ENCODE measurements at regions not wholly inside any gene's neighbourhood (a gene's known extent, or its start where the extent isn't known, plus 50 kb on each side); places are given as distances from the start of the nearest gene placed in this dataset.
A peak's percentile ranks its signal among the peaks of the same experiment; 100 is the strongest.

GRCh38 chr4:23686169-23686897 is 203.5 kb downstream of the PPARGC1A start:
- no peak for FAIRE-seq
- WGBS, 3 donors = 92 to 98% (median 93%) methylated on average over 3 of the region's 3 CpGs
- no peak overlapping the region for H3K27ac ChIP-seq (ENCODE audit: low read depth in 1 of 3, low read length in 2 of 3)

GRCh38 chr4:23685471-23685870 is 204.4 kb downstream of the PPARGC1A start:
- 72 to 81% (median 79%) methylated on average over 4 of the region's 4 CpGs for WGBS, 3 donors
- Histone ChIP-seq H3K9me3 (ENCODE audit: control insufficient read depth in 2 of 2, insufficient read depth in 1 of 2, low read depth in 1 of 2, low read length in 1 of 2) (peaks cover 0 to 12% of the 10 kb centered on the region in 2 donors), H3K4me3 (ENCODE audit: low read depth in 1 of 3, low read length in 3 of 3) (no peak overlapping the region), H3K27ac (ENCODE audit: low read depth in 1 of 3, low read length in 2 of 3) (no peak overlapping the region), H3K36me3 (ENCODE audit: control insufficient read depth in 3 of 3, insufficient read depth in 2 of 3, low read depth in 1 of 3, low read length in 3 of 3) (no peaks in the 10 kb centered on the region), H3K27me3 (ENCODE audit: control insufficient read depth in 3 of 3, insufficient read depth in 3 of 3, low read length in 3 of 3) (no peaks in the 10 kb centered on the region), H3K4me1 (ENCODE audit: control insufficient read depth in 3 of 3, insufficient read depth in 2 of 3, low read depth in 1 of 3, low read length in 2 of 3) (no peaks in the 10 kb centered on the region)
- FAIRE-seq (no peak), DNase-seq (no peak)

More at GRCh38 chr4:23686169-23686897, 203.5 kb downstream of the PPARGC1A start:
- H3K27me3 ChIP-seq (ENCODE audit: control insufficient read depth in 3 of 3, insufficient read depth in 3 of 3, low read length in 3 of 3) = no peaks in the 10 kb centered on the region
- H3K4me3 ChIP-seq (ENCODE audit: low read depth in 1 of 3, low read length in 3 of 3) = no peak overlapping the region
- H3K36me3 ChIP-seq (ENCODE audit: control insufficient read depth in 3 of 3, insufficient read depth in 2 of 3, low read depth in 1 of 3, low read length in 3 of 3) = no peaks in the 10 kb centered on the region
- DNase-seq = peak in 1 of 2 donors; percentile 40
- peaks cover 0 to 12% of the 10 kb centered on the region in 2 donors for H3K9me3 ChIP-seq (ENCODE audit: control insufficient read depth in 2 of 2, insufficient read depth in 1 of 2, low read depth in 1 of 2, low read length in 1 of 2)
- no peaks in the 10 kb centered on the region for H3K4me1 ChIP-seq (ENCODE audit: control insufficient read depth in 3 of 3, insufficient read depth in 2 of 3, low read depth in 1 of 3, low read length in 2 of 3)

- no peaks in the 10 kb centered on the region for H3K9me3 ChIP-seq (ENCODE audit: control insufficient read depth in 2 of 2, insufficient read depth in 1 of 2, low read depth in 1 of 2, low read length in 1 of 2)
- FAIRE-seq = no peak
Measured at GRCh38 chr4:23680671-23681518, 209.0 kb downstream of the PPARGC1A start.

GRCh38 chr4:23674694-23675093 is 215.2 kb downstream of the PPARGC1A start:
- Histone ChIP-seq H3K9me3 (ENCODE audit: control insufficient read depth in 2 of 2, insufficient read depth in 1 of 2, low read depth in 1 of 2, low read length in 1 of 2) (no peaks in the 10 kb centered on the region), H3K27ac (ENCODE audit: low read depth in 1 of 3, low read length in 2 of 3) (no peak overlapping the region), H3K27me3 (ENCODE audit: control insufficient read depth in 3 of 3, insufficient read depth in 3 of 3, low read length in 3 of 3) (no peaks in the 10 kb centered on the region), H3K4me1 (ENCODE audit: control insufficient read depth in 3 of 3, insufficient read depth in 2 of 3, low read depth in 1 of 3, low read length in 2 of 3) (no peaks in the 10 kb centered on the region), H3K36me3 (ENCODE audit: control insufficient read depth in 3 of 3, insufficient read depth in 2 of 3, low read depth in 1 of 3, low read length in 3 of 3) (no peaks in the 10 kb centered on the region), H3K4me3 (ENCODE audit: low read depth in 1 of 3, low read length in 3 of 3) (no peak overlapping the region)
- DNase-seq (no peak), FAIRE-seq (no peak)
- WGBS, 3 donors = 47 to 65% (median 51%) methylated on average over 1 of the region's 1 CpG

More at GRCh38 chr4:23680671-23681518, 209.0 kb downstream of the PPARGC1A start:
- WGBS, 3 donors = 76 to 88% (median 79%) methylated on average over 2 of the region's 2 CpGs
- DNase-seq = no peak
- Histone ChIP-seq H3K36me3 (ENCODE audit: control insufficient read depth in 3 of 3, insufficient read depth in 2 of 3, low read depth in 1 of 3, low read length in 3 of 3) (no peaks in the 10 kb centered on the region), H3K27me3 (ENCODE audit: control insufficient read depth in 3 of 3, insufficient read depth in 3 of 3, low read length in 3 of 3) (no peaks in the 10 kb centered on the region), H3K27ac (ENCODE audit: low read depth in 1 of 3, low read length in 2 of 3) (no peak overlapping the region), H3K4me3 (ENCODE audit: low read depth in 1 of 3, low read length in 3 of 3) (no peak overlapping the region), H3K4me1 (ENCODE audit: control insufficient read depth in 3 of 3, insufficient read depth in 2 of 3, low read depth in 1 of 3, low read length in 2 of 3) (no peaks in the 10 kb centered on the region)

GRCh38 chr4:23667659-23668058 is 222.2 kb downstream of the PPARGC1A start:
- H3K36me3 ChIP-seq (ENCODE audit: control insufficient read depth in 3 of 3, insufficient read depth in 2 of 3, low read depth in 1 of 3, low read length in 3 of 3) = no peaks in the 10 kb centered on the region
- no peak overlapping the region for H3K27ac ChIP-seq (ENCODE audit: low read depth in 1 of 3, low read length in 2 of 3)
- no peaks in the 10 kb centered on the region for H3K27me3 ChIP-seq (ENCODE audit: control insufficient read depth in 3 of 3, insufficient read depth in 3 of 3, low read length in 3 of 3)
- DNase-seq (no peak), FAIRE-seq (no peak)
- H3K4me1 ChIP-seq (ENCODE audit: control insufficient read depth in 3 of 3, insufficient read depth in 2 of 3, low read depth in 1 of 3, low read length in 2 of 3) = no peaks in the 10 kb centered on the region
- H3K9me3 ChIP-seq (ENCODE audit: control insufficient read depth in 2 of 2, insufficient read depth in 1 of 2, low read depth in 1 of 2, low read length in 1 of 2) = peaks cover 0 to 3% of the 10 kb centered on the region in 2 donors
- H3K4me3 ChIP-seq (ENCODE audit: low read depth in 1 of 3, low read length in 3 of 3) = no peak overlapping the region
- 79 to 88% (median 80%) methylated on average over 3 of the region's 3 CpGs for whole genome bisulfite sequencing, 3 donors

GRCh38 chr4:23660865-23661264 is 229.0 kb downstream of the PPARGC1A start:
- H3K27me3 ChIP-seq (ENCODE audit: control insufficient read depth in 3 of 3, insufficient read depth in 3 of 3, low read length in 3 of 3) = no peaks in the 10 kb centered on the region

GRCh38 chr4:23654791-23655190 is 235.1 kb downstream of the PPARGC1A start:
- Histone ChIP-seq H3K27ac (ENCODE audit: low read depth in 1 of 3, low read length in 2 of 3) (no peak overlapping the region), H3K36me3 (ENCODE audit: control insufficient read depth in 3 of 3, insufficient read depth in 2 of 3, low read depth in 1 of 3, low read length in 3 of 3) (no peaks in the 10 kb centered on the region), H3K4me3 (ENCODE audit: low read depth in 1 of 3, low read length in 3 of 3) (no peak overlapping the region), H3K27me3 (ENCODE audit: control insufficient read depth in 3 of 3, insufficient read depth in 3 of 3, low read length in 3 of 3) (no peaks in the 10 kb centered on the region), H3K9me3 (ENCODE audit: control insufficient read depth in 2 of 2, insufficient read depth in 1 of 2, low read depth in 1 of 2, low read length in 1 of 2) (no peaks in the 10 kb centered on the region), H3K4me1 (ENCODE audit: control insufficient read depth in 3 of 3, insufficient read depth in 2 of 3, low read depth in 1 of 3, low read length in 2 of 3) (no peaks in the 10 kb centered on the region)
- no peak for DNase-seq
- 51 to 67% (median 55%) methylated on average over 1 of the region's 1 CpG for WGBS, 3 donors
- no peak for FAIRE-seq

More at GRCh38 chr4:23660865-23661264, 229.0 kb downstream of the PPARGC1A start:
- 83 to 94% (median 85%) methylated on average over 2 of the region's 2 CpGs for whole genome bisulfite sequencing, 3 donors
- H3K4me1 ChIP-seq (ENCODE audit: control insufficient read depth in 3 of 3, insufficient read depth in 2 of 3, low read depth in 1 of 3, low read length in 2 of 3) = no peaks in the 10 kb centered on the region
- no peak overlapping the region for H3K4me3 ChIP-seq (ENCODE audit: low read depth in 1 of 3, low read length in 3 of 3)
- H3K27ac ChIP-seq (ENCODE audit: low read depth in 1 of 3, low read length in 2 of 3) = no peak overlapping the region
- H3K36me3 ChIP-seq (ENCODE audit: control insufficient read depth in 3 of 3, insufficient read depth in 2 of 3, low read depth in 1 of 3, low read length in 3 of 3) = no peaks in the 10 kb centered on the region
- FAIRE-seq (no peak), DNase-seq (no peak)
- no peaks in the 10 kb centered on the region for H3K9me3 ChIP-seq (ENCODE audit: control insufficient read depth in 2 of 2, insufficient read depth in 1 of 2, low read depth in 1 of 2, low read length in 1 of 2)

- Histone ChIP-seq H3K9me3 (ENCODE audit: control insufficient read depth in 2 of 2, insufficient read depth in 1 of 2, low read depth in 1 of 2, low read length in 1 of 2) (no peaks in the 10 kb centered on the region), H3K27ac (ENCODE audit: low read depth in 1 of 3, low read length in 2 of 3) (no peak overlapping the region), H3K27me3 (ENCODE audit: control insufficient read depth in 3 of 3, insufficient read depth in 3 of 3, low read length in 3 of 3) (no peaks in the 10 kb centered on the region), H3K36me3 (ENCODE audit: control insufficient read depth in 3 of 3, insufficient read depth in 2 of 3, low read depth in 1 of 3, low read length in 3 of 3) (no peaks in the 10 kb centered on the region), H3K4me3 (ENCODE audit: low read depth in 1 of 3, low read length in 3 of 3) (no peak overlapping the region), H3K4me1 (ENCODE audit: control insufficient read depth in 3 of 3, insufficient read depth in 2 of 3, low read depth in 1 of 3, low read length in 2 of 3) (no peaks in the 10 kb centered on the region)
- DNase-seq (no peak), FAIRE-seq (no peak)
- 77 to 88% (median 82%) methylated on average over 7 of the region's 7 CpGs for WGBS, 3 donors
Measured at GRCh38 chr4:23648854-23649596, 240.8 kb downstream of the PPARGC1A start.

Measured in small intestine (tissue), 7 donors.